ENCODE measurements at regions not wholly inside any gene's neighbourhood (a gene's known extent, or its start where the extent isn't known, plus 50 kb on each side); places are given as distances from the start of the nearest gene placed in this dataset.

- FAIRE-seq: no peak
Observed at GRCh38 chr13:44058067-44058466, 178.4 kb downstream of the LACC1 start.

GRCh38 chr13:44058624-44059215, 179.0 kb downstream of the LACC1 start:
- no peak for FAIRE-seq

GRCh38 chr13:44061876-44062275, 182.2 kb downstream of the LACC1 start:
- no peak for FAIRE-seq

- no peak for FAIRE-seq
Observed at GRCh38 chr13:44063467-44063866, 183.8 kb downstream of the LACC1 start.

- FAIRE-seq: no peak
Observed at GRCh38 chr13:44063881-44064280, 184.2 kb downstream of the LACC1 start.

GRCh38 chr13:44064357-44064756, 184.7 kb downstream of the LACC1 start:
- FAIRE-seq: no peak

- no peak for FAIRE-seq
Observed at GRCh38 chr13:44068169-44068568, 188.5 kb downstream of the LACC1 start.

- FAIRE-seq: no peak
Observed at GRCh38 chr13:44068737-44069136, 189.0 kb downstream of the LACC1 start.

GRCh38 chr13:44072536-44072935, 192.8 kb downstream of the LACC1 start:
- FAIRE-seq: no peak

GRCh38 chr13:44074611-44075010, 194.9 kb downstream of the LACC1 start:
- FAIRE-seq: no peak

GRCh38 chr13:44075113-44075512, 195.4 kb downstream of the LACC1 start:
- no peak for FAIRE-seq

- no peak for FAIRE-seq
Observed at GRCh38 chr13:44078806-44079376, 199.2 kb downstream of the LACC1 start.

- no peak for FAIRE-seq
Observed at GRCh38 chr13:44079413-44080205, 199.9 kb downstream of the LACC1 start.

- FAIRE-seq: no peak
Observed at GRCh38 chr13:44084146-44084545, 204.4 kb downstream of the LACC1 start.

GRCh38 chr13:44086389-44086788, 206.7 kb downstream of the LACC1 start:
- FAIRE-seq: no peak

GRCh38 chr13:44088411-44088810, 208.7 kb downstream of the LACC1 start:
- FAIRE-seq: no peak

- no peak for FAIRE-seq
Observed at GRCh38 chr13:44088991-44089413, 209.3 kb downstream of the LACC1 start.

- FAIRE-seq: no peak
Observed at GRCh38 chr13:44089452-44089851, 209.7 kb downstream of the LACC1 start.

GRCh38 chr13:44092078-44092970, 212.6 kb downstream of the LACC1 start:
- peak; percentile 73 for FAIRE-seq

GRCh38 chr13:44093607-44094564, 214.2 kb downstream of the LACC1 start:
- FAIRE-seq: no peak

- FAIRE-seq: no peak
Observed at GRCh38 chr13:44096901-44097300, 217.2 kb downstream of the LACC1 start.

GRCh38 chr13:44098559-44098958, 218.9 kb downstream of the LACC1 start:
- FAIRE-seq: no peak
